Nephron progenitor cell (in vitro differentiated cells): ENCODE measurements at regions not wholly inside any gene's neighbourhood (a gene's known extent, or its start where the extent isn't known, plus 50 kb on each side); places are given as distances from the start of the nearest gene placed in this dataset.
"Not testable (repeated sequence)": the region's sequence is repeated elsewhere in the genome, so short reads cannot be mapped to it uniquely, and the experiment has no call there.

Experiments
- DNase-seq: peaks from one replicate; pipeline ENCODE4 v3.0.0; 2021
- H3K27ac Mint-ChIP-seq: 2 replicates; pipeline ENCODE4 v1.8.0; 2021; ENCODE audit warnings: mild to moderate bottlenecking, moderate library complexity, mixed read lengths
- H3K27me3 Mint-ChIP-seq: 2 replicates; pipeline ENCODE4 v1.8.0; 2021; ENCODE audit warnings: mild to moderate bottlenecking, low read depth, mixed read lengths; ENCODE audit not compliant: poor library complexity
- H3K36me3 Mint-ChIP-seq: 2 replicates; pipeline ENCODE4 v1.8.0; 2021; ENCODE audit warnings: low read depth, mixed read lengths
- H3K4me1 Mint-ChIP-seq: 2 replicates; pipeline ENCODE4 v1.8.0; 2021; ENCODE audit warnings: mixed read lengths
- H3K4me3 Mint-ChIP-seq: 2 replicates; pipeline ENCODE4 v1.8.0; 2021; ENCODE audit warnings: mild to moderate bottlenecking, moderate library complexity, mixed read lengths
- H3K9me3 Mint-ChIP-seq: 2 replicates; pipeline ENCODE4 v1.8.0; 2021; ENCODE audit warnings: mild to moderate bottlenecking, moderate library complexity, mixed read lengths
- CTCF ChIP-seq: fragments of 200-600 bp; sonication (generic); IDR thresholded peaks from 2 replicates; pipeline ENCODE4 v1.5.0; 2021; ENCODE audit warnings: antibody characterized with exemption

- TF ChIP-seq CTCF, result no peak
- no peaks in the 10 kb centered on the region for H3K36me3 Mint-ChIP-seq
- H3K4me1 Mint-ChIP-seq, result no peaks in the 10 kb centered on the region
- no peaks in the 10 kb centered on the region for H3K9me3 Mint-ChIP-seq
- no peak for DNase-seq
- no peak overlapping the region for H3K4me3 Mint-ChIP-seq
- no peak overlapping the region for H3K27ac Mint-ChIP-seq
- H3K27me3 Mint-ChIP-seq, result no peaks in the 10 kb centered on the region
Observed at GRCh38 chr2:57701391-57701791, 345.2 kb upstream of the VRK2 start.

- H3K4me1 Mint-ChIP-seq, result no peaks in the 10 kb centered on the region
- H3K27ac Mint-ChIP-seq, result no peak overlapping the region
- no peak for TF ChIP-seq CTCF
- no peak overlapping the region for H3K4me3 Mint-ChIP-seq
- H3K36me3 Mint-ChIP-seq, result no peaks in the 10 kb centered on the region
- no peak for DNase-seq
- no peaks in the 10 kb centered on the region for H3K9me3 Mint-ChIP-seq
- H3K27me3 Mint-ChIP-seq, result no peaks in the 10 kb centered on the region
Observed at GRCh38 chr2:57703407-57703806, 343.2 kb upstream of the VRK2 start.

GRCh38 chr2:57707794-57708193 lies 338.8 kb upstream of the VRK2 start:
- not testable (repeated sequence) for H3K36me3 Mint-ChIP-seq, H3K27me3 Mint-ChIP-seq, H3K4me1 Mint-ChIP-seq, H3K9me3 Mint-ChIP-seq, DNase-seq, H3K27ac Mint-ChIP-seq, H3K4me3 Mint-ChIP-seq

- Mint-ChIP-seq H3K4me1 (peaks cover 4% of the 10 kb centered on the region), H3K27me3 (peaks cover 4% of the 10 kb centered on the region), H3K4me3 (no peak overlapping the region), H3K9me3 (no peaks in the 10 kb centered on the region), H3K27ac (no peak overlapping the region), H3K36me3 (no peaks in the 10 kb centered on the region)
- DNase-seq, result no peak
- TF ChIP-seq CTCF, result no peak
Observed at GRCh38 chr2:57711991-57712390, 334.6 kb upstream of the VRK2 start.

- Mint-ChIP-seq H3K4me3 (no peak overlapping the region), H3K9me3 (no peaks in the 10 kb centered on the region), H3K36me3 (no peaks in the 10 kb centered on the region), H3K27ac (no peak overlapping the region), H3K4me1 (peaks cover 8% of the 10 kb centered on the region), H3K27me3 (peaks cover 13% of the 10 kb centered on the region)
- peak; percentile 82 for TF ChIP-seq CTCF
- DNase-seq, result peak; percentile 54
Observed at GRCh38 chr2:57720728-57721627, 325.6 kb upstream of the VRK2 start.

GRCh38 chr2:57725337-57725947 lies 321.2 kb upstream of the VRK2 start:
- no peak for TF ChIP-seq CTCF
- no peak for DNase-seq
- Mint-ChIP-seq H3K36me3 (no peaks in the 10 kb centered on the region), H3K9me3 (no peaks in the 10 kb centered on the region), H3K27me3 (peaks cover 10% of the 10 kb centered on the region), H3K4me1 (peaks cover 3% of the 10 kb centered on the region), H3K4me3 (no peak overlapping the region), H3K27ac (no peak overlapping the region)
